ENCODE measurements at regions not wholly inside any gene's neighbourhood (a gene's known extent, or its start where the extent isn't known, plus 50 kb on each side); places are given as distances from the start of the nearest gene placed in this dataset.

DNA sequence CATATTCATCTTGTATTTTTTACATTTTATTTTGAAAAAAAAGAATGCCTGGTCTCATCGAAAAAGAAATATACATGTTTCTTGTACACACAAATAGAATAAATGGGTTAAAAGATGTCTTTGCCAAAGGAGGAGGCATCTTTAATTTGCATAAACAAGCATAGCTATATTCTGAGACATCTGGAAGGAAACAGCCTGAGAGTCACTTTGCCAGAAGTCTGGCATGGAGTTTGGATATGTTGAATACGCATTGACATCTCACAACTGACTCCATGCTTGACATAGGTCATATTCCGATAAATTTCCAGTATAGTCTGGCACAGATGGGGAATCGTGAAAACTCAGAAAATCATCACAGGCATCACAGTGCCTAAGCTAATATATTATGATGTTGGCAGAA is 1317.5 kb upstream of the CELF4 start:
- H3K9ac ChIP-seq (ENCODE audit: low read length), result no peak overlapping the region
- no peaks in the 10 kb centered on the region for H3K36me3 ChIP-seq (ENCODE audit: control insufficient read depth, insufficient read depth, low read length, severe bottlenecking)
- no peaks in the 10 kb centered on the region for H3K9me3 ChIP-seq (ENCODE audit: control insufficient read depth, low read length)
- no peaks in the 10 kb centered on the region for H3K4me1 ChIP-seq (ENCODE audit: control insufficient read depth, insufficient read depth, low read length)
- H3K4me3 ChIP-seq (ENCODE audit: low read length), result no peak overlapping the region
- H3K27me3 ChIP-seq (replicated peaks; ENCODE audit: control insufficient read depth, insufficient read depth, low read length), result no peaks in the 10 kb centered on the region
- DNase-seq (ENCODE audit: low read depth), result no peak

- Histone ChIP-seq H3K36me3 (ENCODE audit: control insufficient read depth, insufficient read depth, low read length, severe bottlenecking) (no peaks in the 10 kb centered on the region), H3K9ac (ENCODE audit: low read length) (no peak overlapping the region), H3K9me3 (ENCODE audit: control insufficient read depth, low read length) (no peaks in the 10 kb centered on the region), H3K4me3 (ENCODE audit: low read length) (no peak overlapping the region), H3K27me3 (replicated peaks; ENCODE audit: control insufficient read depth, insufficient read depth, low read length) (no peaks in the 10 kb centered on the region), H3K4me1 (ENCODE audit: control insufficient read depth, insufficient read depth, low read length) (no peaks in the 10 kb centered on the region)
- no peak for DNase-seq (ENCODE audit: low read depth)
Measured at GRCh38 chr18:38879871-38880270, 1314.3 kb upstream of the CELF4 start.

DNA sequence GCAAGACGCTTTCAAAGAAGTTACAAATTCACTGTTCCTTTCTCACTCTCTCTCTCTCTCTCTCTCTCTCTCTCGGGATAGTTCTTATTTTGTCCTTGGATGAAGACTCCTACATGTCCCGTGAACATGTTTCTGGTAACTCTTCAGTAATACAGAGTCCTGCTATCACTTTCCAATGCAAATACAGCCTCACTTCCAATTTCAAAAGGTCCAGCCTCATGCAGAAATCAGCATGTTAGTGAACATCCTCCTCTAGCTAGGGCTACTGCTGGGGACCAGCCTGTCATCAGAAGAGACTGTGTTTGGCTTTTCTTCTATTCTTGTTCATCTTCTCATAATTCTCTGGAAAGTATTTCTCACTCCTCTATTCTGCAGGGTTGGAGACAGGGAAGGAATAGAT is 1306.7 kb upstream of the CELF4 start:
- Histone ChIP-seq H3K36me3 (ENCODE audit: control insufficient read depth, insufficient read depth, low read length, severe bottlenecking) (no peaks in the 10 kb centered on the region), H3K9me3 (ENCODE audit: control insufficient read depth, low read length) (no peaks in the 10 kb centered on the region), H3K4me1 (ENCODE audit: control insufficient read depth, insufficient read depth, low read length) (no peaks in the 10 kb centered on the region), H3K9ac (ENCODE audit: low read length) (no peak overlapping the region), H3K27me3 (replicated peaks; ENCODE audit: control insufficient read depth, insufficient read depth, low read length) (no peaks in the 10 kb centered on the region), H3K4me3 (ENCODE audit: low read length) (no peak overlapping the region)
- DNase-seq (ENCODE audit: low read depth), result no peak

GRCh38 chr18:38868757-38869156 is 1303.2 kb upstream of the CELF4 start:
- Histone ChIP-seq H3K27me3 (replicated peaks; ENCODE audit: control insufficient read depth, insufficient read depth, low read length) (no peaks in the 10 kb centered on the region), H3K9ac (ENCODE audit: low read length) (no peak overlapping the region), H3K4me3 (ENCODE audit: low read length) (no peak overlapping the region), H3K36me3 (ENCODE audit: control insufficient read depth, insufficient read depth, low read length, severe bottlenecking) (no peaks in the 10 kb centered on the region), H3K4me1 (ENCODE audit: control insufficient read depth, insufficient read depth, low read length) (no peaks in the 10 kb centered on the region), H3K9me3 (ENCODE audit: control insufficient read depth, low read length) (no peaks in the 10 kb centered on the region)
- no peak for DNase-seq (ENCODE audit: low read depth)

- no peaks in the 10 kb centered on the region for H3K36me3 ChIP-seq (ENCODE audit: control insufficient read depth, insufficient read depth, low read length, severe bottlenecking)
- H3K27me3 ChIP-seq (replicated peaks; ENCODE audit: control insufficient read depth, insufficient read depth, low read length), result no peaks in the 10 kb centered on the region
- no peaks in the 10 kb centered on the region for H3K9me3 ChIP-seq (ENCODE audit: control insufficient read depth, low read length)
- no peak for DNase-seq (ENCODE audit: low read depth)
- H3K4me1 ChIP-seq (ENCODE audit: control insufficient read depth, insufficient read depth, low read length), result no peaks in the 10 kb centered on the region
- no peak overlapping the region for H3K4me3 ChIP-seq (ENCODE audit: low read length)
- H3K9ac ChIP-seq (ENCODE audit: low read length), result no peak overlapping the region
Measured at GRCh38 chr18:38867680-38868079, 1302.1 kb upstream of the CELF4 start.

- Histone ChIP-seq H3K36me3 (ENCODE audit: control insufficient read depth, insufficient read depth, low read length, severe bottlenecking) (no peaks in the 10 kb centered on the region), H3K4me1 (ENCODE audit: control insufficient read depth, insufficient read depth, low read length) (no peaks in the 10 kb centered on the region), H3K9ac (ENCODE audit: low read length) (no peak overlapping the region), H3K27me3 (replicated peaks; ENCODE audit: control insufficient read depth, insufficient read depth, low read length) (no peaks in the 10 kb centered on the region), H3K4me3 (ENCODE audit: low read length) (no peak overlapping the region), H3K9me3 (ENCODE audit: control insufficient read depth, low read length) (no peaks in the 10 kb centered on the region)
- DNase-seq (ENCODE audit: low read depth), result no peak
Measured at GRCh38 chr18:38851526-38851925, 1285.9 kb upstream of the CELF4 start.

- H3K4me3 ChIP-seq (ENCODE audit: low read length), result no peak overlapping the region
- no peak for DNase-seq (ENCODE audit: low read depth)
- no peaks in the 10 kb centered on the region for H3K9me3 ChIP-seq (ENCODE audit: control insufficient read depth, low read length)
- H3K9ac ChIP-seq (ENCODE audit: low read length), result no peak overlapping the region
- H3K27me3 ChIP-seq (replicated peaks; ENCODE audit: control insufficient read depth, insufficient read depth, low read length), result no peaks in the 10 kb centered on the region
- H3K4me1 ChIP-seq (ENCODE audit: control insufficient read depth, insufficient read depth, low read length), result no peaks in the 10 kb centered on the region
- no peaks in the 10 kb centered on the region for H3K36me3 ChIP-seq (ENCODE audit: control insufficient read depth, insufficient read depth, low read length, severe bottlenecking)
Measured at GRCh38 chr18:38847326-38847725, 1281.7 kb upstream of the CELF4 start.

DNA sequence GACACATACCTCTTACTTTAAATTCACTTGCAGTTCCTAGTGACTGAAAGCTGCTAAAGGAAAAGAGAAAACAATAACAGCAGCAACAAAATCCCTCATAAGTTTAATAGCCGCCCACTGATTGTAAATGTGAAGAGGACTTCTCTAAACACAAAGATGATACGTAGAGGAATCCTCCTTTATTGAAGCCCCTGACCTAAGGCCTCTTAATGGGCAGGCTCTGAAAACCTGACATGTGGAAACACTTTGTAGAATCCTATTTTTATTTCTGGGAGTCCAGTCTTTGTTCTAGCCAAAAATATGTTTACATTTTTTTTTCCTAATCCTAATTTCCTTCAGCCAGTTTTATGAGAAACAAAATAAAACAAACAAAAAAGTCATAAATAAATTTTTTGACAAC is 1277.7 kb upstream of the CELF4 start:
- no peaks in the 10 kb centered on the region for H3K4me1 ChIP-seq (ENCODE audit: control insufficient read depth, insufficient read depth, low read length)
- peaks cover 3% of the 10 kb centered on the region for H3K9me3 ChIP-seq (ENCODE audit: control insufficient read depth, low read length)
- H3K9ac ChIP-seq (ENCODE audit: low read length), result no peak overlapping the region
- H3K4me3 ChIP-seq (ENCODE audit: low read length), result no peak overlapping the region
- H3K36me3 ChIP-seq (ENCODE audit: control insufficient read depth, insufficient read depth, low read length, severe bottlenecking), result no peaks in the 10 kb centered on the region
- H3K27me3 ChIP-seq (replicated peaks; ENCODE audit: control insufficient read depth, insufficient read depth, low read length), result no peaks in the 10 kb centered on the region
- DNase-seq (ENCODE audit: low read depth), result no peak

DNA sequence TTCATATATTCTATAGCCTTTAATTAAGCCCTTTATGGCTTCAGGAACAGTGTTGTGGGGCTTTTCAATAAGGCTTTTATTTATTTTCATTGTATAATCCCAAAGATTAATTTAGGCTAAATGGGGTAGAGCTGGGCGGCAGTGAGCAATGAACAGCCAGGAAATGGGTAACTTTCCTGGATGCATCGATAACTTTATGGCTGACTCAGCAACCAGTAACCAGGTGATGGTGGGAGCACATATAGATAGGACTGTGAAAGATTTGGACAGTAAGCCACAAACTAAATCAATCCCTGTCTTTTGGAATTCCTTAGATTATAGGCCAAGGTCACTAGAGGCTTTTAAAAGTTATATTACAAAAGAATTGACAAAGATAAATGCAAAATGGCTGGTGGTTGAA is 1260.6 kb upstream of the CELF4 start:
- DNase-seq (ENCODE audit: low read depth), result no peak

DNA sequence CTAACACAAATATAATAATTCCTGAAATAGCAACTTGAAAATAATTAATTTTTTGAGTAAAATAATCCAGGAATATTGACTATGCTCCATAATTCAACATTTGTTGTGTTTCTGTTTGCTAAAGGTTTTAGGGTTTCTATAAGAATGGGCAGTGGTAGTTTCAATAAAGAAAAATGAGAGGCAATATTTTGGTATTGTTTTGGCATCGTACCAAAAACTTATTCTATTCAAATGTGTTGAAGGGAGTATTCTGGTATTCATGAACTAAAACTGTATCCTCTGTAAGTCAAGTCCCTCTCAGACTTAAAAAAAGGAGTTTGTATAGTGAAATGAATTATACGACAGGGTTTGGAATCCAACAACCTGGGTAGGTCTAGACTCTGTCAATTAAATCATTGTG is 1245.6 kb upstream of the CELF4 start:
- no peaks in the 10 kb centered on the region for H3K4me1 ChIP-seq (ENCODE audit: control insufficient read depth, insufficient read depth, low read length)
- no peaks in the 10 kb centered on the region for H3K36me3 ChIP-seq (ENCODE audit: control insufficient read depth, insufficient read depth, low read length, severe bottlenecking)
- H3K27me3 ChIP-seq (replicated peaks; ENCODE audit: control insufficient read depth, insufficient read depth, low read length), result no peaks in the 10 kb centered on the region
- H3K9me3 ChIP-seq (ENCODE audit: control insufficient read depth, low read length), result no peaks in the 10 kb centered on the region
- H3K9ac ChIP-seq (ENCODE audit: low read length), result no peak overlapping the region
- H3K4me3 ChIP-seq (ENCODE audit: low read length), result no peak overlapping the region
- DNase-seq (ENCODE audit: low read depth), result no peak

More for the DNA sequence above, 1260.6 kb upstream of the CELF4 start:
- Histone ChIP-seq H3K27me3 (replicated peaks; ENCODE audit: control insufficient read depth, insufficient read depth, low read length) (no peaks in the 10 kb centered on the region), H3K9ac (ENCODE audit: low read length) (no peak overlapping the region), H3K4me3 (ENCODE audit: low read length) (no peak overlapping the region), H3K4me1 (ENCODE audit: control insufficient read depth, insufficient read depth, low read length) (no peaks in the 10 kb centered on the region), H3K9me3 (ENCODE audit: control insufficient read depth, low read length) (no peaks in the 10 kb centered on the region), H3K36me3 (ENCODE audit: control insufficient read depth, insufficient read depth, low read length, severe bottlenecking) (no peaks in the 10 kb centered on the region)

DNA sequence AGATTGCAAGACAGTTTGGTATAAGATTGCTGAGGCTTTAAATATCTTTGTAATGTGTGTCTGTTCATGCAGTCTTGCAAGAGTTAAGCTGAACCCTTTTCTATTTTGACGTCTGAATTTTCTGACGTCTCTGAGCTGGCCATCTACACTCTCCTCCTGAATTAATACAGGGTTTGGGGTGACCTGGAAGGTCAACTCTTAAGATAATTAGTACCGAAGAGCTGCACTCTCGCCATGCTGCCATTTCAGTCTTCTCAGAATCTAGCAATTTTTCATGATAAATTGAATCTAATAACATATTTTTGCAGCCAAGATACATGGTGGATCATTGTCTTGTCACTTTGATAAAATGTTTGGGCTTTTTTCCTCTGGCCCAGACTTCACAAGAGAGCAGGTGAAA is 1245.2 kb upstream of the CELF4 start:
- H3K4me1 ChIP-seq (ENCODE audit: control insufficient read depth, insufficient read depth, low read length), result no peaks in the 10 kb centered on the region
- H3K36me3 ChIP-seq (ENCODE audit: control insufficient read depth, insufficient read depth, low read length, severe bottlenecking), result no peaks in the 10 kb centered on the region

DNA sequence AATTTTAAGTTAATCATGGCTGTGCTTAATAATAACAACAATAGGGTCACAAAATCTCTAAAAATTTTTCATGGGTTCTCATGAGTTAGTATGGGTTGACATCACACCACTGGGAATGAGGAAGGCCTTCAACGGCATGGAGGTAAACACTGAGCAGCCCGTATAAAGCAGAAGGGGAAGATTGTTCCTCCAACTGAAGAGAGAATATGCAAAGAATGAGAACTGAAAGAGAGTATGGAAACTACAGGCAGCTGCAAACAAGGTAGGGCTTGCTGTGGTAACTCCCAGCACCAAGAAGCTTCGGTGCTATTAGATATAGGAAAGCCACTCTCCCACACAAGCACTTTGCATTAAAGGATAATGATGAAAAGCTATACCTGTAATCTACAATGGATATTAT is 1242.3 kb upstream of the CELF4 start:
- no peaks in the 10 kb centered on the region for H3K27me3 ChIP-seq (replicated peaks; ENCODE audit: control insufficient read depth, insufficient read depth, low read length)
- H3K4me1 ChIP-seq (ENCODE audit: control insufficient read depth, insufficient read depth, low read length), result no peaks in the 10 kb centered on the region
- H3K4me3 ChIP-seq (ENCODE audit: low read length), result no peak overlapping the region
- no peaks in the 10 kb centered on the region for H3K36me3 ChIP-seq (ENCODE audit: control insufficient read depth, insufficient read depth, low read length, severe bottlenecking)
- H3K9me3 ChIP-seq (ENCODE audit: control insufficient read depth, low read length), result no peaks in the 10 kb centered on the region
- no peak overlapping the region for H3K9ac ChIP-seq (ENCODE audit: low read length)
- DNase-seq (ENCODE audit: low read depth), result no peak

More for the DNA sequence above, 1245.2 kb upstream of the CELF4 start:
- Histone ChIP-seq H3K4me3 (ENCODE audit: low read length) (no peak overlapping the region), H3K9ac (ENCODE audit: low read length) (no peak overlapping the region), H3K9me3 (ENCODE audit: control insufficient read depth, low read length) (no peaks in the 10 kb centered on the region), H3K27me3 (replicated peaks; ENCODE audit: control insufficient read depth, insufficient read depth, low read length) (no peaks in the 10 kb centered on the region)
- no peak for DNase-seq (ENCODE audit: low read depth)
